ENCODE measurements at regions not wholly inside any gene's neighbourhood (a gene's known extent, or its start where the extent isn't known, plus 50 kb on each side); places are given as distances from the start of the nearest gene placed in this dataset.
"Not testable (repeated sequence)": the region's sequence is repeated elsewhere in the genome, so short reads cannot be mapped to it uniquely, and the experiment has no call there.

DNA sequence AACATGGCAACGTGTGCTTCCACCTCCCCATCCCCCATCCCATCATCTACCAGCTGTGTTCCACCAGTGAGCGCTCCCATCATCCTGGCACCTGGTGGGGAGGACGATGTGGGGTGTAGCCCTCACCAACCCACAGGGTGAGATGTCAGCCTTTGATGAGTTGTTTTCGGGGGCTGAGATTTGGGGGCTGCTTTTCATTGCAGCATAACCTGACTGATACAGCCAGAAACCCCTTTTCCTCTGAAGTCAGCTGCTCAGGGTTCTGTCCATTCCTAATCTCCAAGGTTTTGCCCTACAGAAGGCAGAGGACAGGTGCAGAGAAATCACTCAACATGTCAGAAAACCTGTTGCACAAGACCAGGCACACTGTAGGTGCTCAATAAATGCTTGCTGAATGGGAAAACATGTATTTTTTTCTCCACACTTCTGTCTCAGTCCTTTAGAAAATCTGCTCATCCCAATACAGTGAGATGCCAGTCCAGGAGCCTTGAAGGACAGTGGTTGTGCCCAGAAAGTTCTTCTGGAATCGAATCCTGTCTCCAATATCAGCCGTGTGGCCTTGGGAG, 239.8 kb downstream of the RBM19 start:
- no peak for DNase-seq (ENCODE audit: low spot score)

- no peak for DNase-seq (ENCODE audit: low spot score)
Measured at GRCh38 chr12:113725557-113725876, 240.6 kb downstream of the RBM19 start.

DNA sequence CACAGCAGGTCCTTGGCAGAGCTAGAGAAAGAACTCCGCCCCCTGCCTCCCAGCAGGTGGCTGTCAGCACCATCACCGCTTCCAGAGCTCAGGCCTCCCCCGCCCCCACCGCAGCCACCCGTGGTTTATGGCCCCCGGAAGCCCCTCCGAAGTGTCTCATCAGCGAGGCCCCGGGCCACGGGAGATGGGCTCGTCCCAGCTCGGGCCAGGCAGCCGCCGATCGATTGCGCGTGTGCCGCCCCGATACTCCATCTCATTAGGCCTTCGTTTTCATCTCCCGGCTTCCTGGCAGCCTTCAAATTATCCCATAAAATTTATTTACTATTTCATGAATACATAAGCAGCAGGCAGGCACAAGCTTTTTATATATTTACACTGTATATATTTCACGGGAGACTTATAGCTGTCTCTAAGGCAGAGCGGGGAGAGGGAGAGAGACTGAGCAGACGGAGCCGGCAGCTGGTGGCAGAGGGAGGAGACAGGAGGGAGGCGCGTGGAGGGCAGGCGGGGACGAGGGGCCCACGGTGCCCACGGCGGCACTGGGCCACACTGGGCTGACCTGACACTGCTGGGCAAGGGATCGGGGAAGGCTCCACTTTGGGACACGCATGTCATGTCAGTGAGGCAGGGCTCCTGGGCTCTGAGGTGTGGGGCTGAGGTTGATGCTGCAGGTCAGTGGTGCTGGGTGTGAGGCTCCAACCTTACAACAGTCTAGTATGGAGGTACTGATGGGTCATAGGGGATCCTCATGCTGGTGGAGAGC, 241.2 kb downstream of the RBM19 start:
- no peak for DNase-seq (ENCODE audit: low spot score)

GRCh38 chr12:113723631-113724030, 242.5 kb downstream of the RBM19 start:
- DNase-seq (ENCODE audit: low spot score) = no peak

DNA sequence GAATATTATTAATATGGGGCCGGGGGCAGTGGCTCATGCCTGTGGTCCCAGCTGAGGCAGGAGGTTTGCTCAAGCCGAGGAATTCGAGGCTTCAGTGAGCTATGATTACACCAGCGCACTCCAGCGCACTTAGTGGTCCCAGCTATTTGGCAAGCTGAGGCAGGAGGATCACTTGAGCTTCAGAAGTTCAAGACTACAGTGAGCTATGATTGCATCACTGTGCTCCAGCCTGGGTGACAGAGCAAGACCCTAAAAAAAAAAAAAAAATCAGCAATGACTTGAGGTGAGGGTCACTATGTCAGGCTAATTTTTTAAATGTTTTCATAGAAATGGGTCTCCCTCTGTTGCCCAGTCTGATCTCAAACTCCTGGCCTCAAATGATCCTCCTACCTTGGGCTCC, 243.4 kb downstream of the RBM19 start:
- DNase-seq (ENCODE audit: low spot score) = no peak

DNA sequence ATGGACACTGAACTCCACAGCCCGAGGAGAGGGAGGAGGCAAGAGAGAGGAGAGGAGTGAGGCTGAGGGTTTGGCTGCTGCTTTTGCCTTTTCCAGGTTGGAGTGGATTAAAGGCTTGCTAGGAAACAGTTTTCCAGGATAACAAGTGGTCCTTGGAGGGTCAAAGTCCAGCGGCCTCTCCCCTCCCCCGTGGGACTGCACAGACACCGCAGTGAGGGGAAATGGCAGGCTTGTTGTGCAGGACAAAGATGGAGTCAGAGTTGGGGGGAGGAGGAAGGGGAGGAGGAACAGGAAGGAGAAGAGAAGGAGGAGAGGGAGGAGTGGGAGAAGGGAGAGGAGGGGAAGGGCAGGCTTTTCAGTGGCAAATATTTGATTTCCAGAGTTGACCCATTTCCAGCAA, 245.5 kb downstream of the RBM19 start:
- no peak for DNase-seq (ENCODE audit: low spot score)

DNA sequence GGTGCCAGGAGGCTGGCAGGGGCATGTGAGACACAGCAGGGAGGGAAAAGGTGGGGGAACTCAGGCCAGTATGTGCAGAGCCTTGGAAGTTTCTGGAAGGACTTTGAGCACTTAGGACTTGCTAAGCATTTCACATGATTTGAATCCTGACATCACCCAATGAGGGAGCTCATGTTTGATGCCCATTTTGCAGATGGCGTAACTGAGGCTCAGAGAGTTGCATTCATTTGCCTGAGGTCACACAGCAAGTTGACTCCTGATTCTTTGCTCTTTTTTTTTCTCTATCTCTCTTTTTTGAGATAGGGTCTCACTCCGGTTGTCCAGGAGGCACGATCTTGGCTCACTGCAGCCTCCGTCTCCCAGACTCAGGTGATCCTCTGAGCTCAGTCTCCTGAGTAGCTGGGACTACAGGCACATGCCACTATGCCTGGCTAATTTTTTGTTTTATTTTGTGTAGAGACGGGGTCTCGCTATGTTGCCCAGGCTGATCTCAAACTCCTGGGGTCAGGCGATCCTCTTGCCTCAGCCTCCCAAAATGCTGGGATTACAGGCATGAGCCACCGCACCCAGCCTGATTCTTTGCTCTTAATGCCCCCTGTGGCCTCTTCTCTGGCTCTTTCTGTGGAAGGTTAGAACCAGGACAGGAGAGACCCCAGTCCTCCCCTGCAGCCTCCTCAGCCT, 246.1 kb downstream of the RBM19 start:
- DNase-seq (ENCODE audit: low spot score) = no peak

GRCh38 chr12:113713156-113713555, 241.5 kb upstream of the LHX5 start:
- no peak for DNase-seq (ENCODE audit: low spot score)

DNA sequence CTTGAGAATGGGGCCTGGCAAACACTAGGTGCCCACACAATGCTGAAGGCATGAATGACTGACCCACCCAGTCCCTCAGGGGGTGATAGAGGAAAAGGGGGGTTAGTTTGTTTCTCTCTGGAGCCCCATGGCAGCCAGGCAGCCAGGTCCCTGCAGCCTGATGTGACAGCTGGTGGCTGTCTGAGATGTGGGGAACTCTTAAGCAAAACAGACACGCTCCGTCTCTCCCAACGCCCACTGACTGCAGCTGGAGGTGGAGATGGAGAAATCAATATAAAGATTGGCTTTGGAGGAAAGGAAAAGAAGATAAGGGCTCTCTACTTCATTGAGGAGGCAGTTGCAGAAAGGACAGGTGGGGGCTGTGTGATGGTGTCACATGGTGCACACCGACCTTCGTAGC, 240.8 kb upstream of the LHX5 start:
- no peak for DNase-seq (ENCODE audit: low spot score)

GRCh38 chr12:113710216-113710615, 238.5 kb upstream of the LHX5 start:
- DNase-seq (ENCODE audit: low spot score) = no peak

GRCh38 chr12:113709456-113709855, 237.8 kb upstream of the LHX5 start:
- no peak for DNase-seq (ENCODE audit: low spot score)

GRCh38 chr12:113702836-113703235, 231.2 kb upstream of the LHX5 start:
- no peak for DNase-seq (ENCODE audit: low spot score)

GRCh38 chr12:113702276-113702675, 230.6 kb upstream of the LHX5 start:
- DNase-seq (ENCODE audit: low spot score) = no peak

GRCh38 chr12:113700943-113701342, 229.3 kb upstream of the LHX5 start:
- no peak for DNase-seq (ENCODE audit: low spot score)

GRCh38 chr12:113699984-113700383, 228.3 kb upstream of the LHX5 start:
- not testable (repeated sequence) for DNase-seq (ENCODE audit: low spot score)

GRCh38 chr12:113698510-113698858, 226.8 kb upstream of the LHX5 start:
- no peak for DNase-seq (ENCODE audit: low spot score)

DNA sequence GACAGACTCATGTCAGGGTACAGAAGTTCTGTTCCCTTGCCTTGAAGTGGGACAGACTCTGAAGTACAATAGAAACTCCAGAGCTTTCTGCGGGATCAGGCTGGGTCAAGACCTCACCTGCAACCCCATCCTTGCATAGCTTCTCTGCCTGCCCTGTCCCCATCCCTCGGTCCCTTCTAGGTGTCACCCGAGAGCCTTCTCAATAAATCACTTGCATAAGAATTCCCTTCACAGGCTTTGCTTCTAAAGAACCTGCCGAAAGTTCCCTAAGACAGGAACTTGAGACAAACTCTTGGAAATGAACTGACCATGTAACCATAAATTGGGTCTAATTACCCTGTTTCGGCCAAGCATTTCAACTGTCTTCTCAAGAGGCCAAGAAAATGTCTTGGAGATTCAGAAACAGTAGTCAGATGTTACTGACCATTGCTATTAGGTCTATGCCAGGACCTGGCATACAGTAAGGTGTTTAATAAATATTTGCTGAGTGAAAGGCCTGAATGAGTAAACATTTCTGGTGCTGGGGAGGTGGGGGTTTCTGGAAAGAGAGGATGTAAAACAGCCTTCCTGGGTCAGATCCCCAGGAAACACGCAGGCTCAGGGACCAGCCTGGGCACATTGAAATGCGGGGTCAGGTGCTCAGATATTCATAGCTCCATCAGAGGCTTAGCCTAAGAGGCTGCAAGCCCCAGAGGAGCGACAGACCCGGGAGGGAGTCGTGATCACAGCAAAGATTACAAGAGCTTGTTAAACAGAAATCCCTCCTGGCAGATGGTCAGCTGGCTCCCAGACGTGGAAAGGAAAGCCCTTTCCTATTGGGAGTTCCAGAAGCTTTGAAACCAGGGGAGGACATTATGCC, 226.2 kb upstream of the LHX5 start:
- no peak for DNase-seq (ENCODE audit: low spot score)

DNA sequence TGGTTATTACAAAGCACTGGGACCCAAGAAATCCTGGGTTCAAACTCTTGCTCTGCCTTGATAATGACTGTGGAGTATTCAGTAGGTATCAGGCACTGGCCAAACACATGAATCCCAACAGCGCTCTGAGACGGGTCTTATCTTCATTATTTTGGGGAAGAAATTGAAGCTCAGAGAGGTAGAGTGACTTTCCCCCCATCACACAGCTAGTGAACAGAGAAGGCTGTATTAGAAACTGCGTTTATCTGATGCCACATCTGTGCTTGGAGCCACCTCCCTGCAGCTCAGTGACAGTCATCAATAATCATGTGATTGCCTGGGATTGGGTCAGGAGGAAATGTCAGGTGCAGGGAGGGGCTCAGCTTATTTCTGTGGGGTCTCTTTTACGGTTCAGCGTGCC, 225.4 kb upstream of the LHX5 start:
- DNase-seq (ENCODE audit: low spot score) = no peak

DNA sequence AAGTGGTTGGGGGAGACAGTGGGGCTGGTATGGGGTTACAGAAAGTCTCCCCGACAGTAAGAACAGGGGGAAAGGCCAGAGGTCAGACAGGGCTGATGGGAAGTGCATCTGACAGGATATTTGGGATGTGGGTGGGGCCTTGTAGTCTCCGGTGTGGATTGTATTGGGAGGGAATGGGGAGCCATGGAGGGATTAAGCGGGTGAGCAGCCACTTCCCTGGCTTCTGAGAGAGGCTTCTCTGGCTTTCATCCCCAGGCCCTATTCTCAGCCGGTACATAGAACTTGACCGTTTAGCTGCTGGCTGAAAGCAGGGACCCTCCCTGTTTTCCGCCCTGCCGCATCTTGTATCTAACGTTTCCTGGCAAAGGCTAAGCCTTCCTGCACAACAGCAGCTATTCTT, 222.0 kb upstream of the LHX5 start:
- DNase-seq (ENCODE audit: low spot score) = no peak

GRCh38 chr12:113689047-113689610, 217.5 kb upstream of the LHX5 start:
- no peak for DNase-seq (ENCODE audit: low spot score)

DNA sequence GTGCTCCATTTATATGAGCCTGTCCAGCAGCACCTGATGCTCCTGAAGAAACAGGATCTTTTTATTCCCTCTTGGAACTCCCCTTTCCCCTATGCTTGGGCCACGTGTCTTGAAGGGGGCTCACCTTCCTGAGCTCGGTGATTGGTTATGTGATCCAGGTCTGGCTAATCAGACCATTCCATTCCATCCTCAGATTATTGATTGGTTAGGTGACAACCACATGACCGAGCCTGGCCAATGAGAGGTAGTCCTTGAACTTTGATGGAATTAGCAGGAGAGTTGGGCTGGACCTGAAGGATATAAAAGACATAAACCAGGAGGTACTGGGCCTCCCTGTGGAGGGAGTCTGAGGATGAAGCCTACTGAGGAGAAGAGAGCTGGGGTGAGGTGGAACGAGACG, 216.6 kb upstream of the LHX5 start:
- no peak for DNase-seq (ENCODE audit: low spot score)
